ENCODE measurements at regions not wholly inside any gene's neighbourhood (a gene's known extent, or its start where the extent isn't known, plus 50 kb on each side); places are given as distances from the start of the nearest gene placed in this dataset.

GRCh38 chr6:878179-878578, 185.2 kb upstream of the EXOC2 start:
- TF ChIP-seq, protein P1, sequence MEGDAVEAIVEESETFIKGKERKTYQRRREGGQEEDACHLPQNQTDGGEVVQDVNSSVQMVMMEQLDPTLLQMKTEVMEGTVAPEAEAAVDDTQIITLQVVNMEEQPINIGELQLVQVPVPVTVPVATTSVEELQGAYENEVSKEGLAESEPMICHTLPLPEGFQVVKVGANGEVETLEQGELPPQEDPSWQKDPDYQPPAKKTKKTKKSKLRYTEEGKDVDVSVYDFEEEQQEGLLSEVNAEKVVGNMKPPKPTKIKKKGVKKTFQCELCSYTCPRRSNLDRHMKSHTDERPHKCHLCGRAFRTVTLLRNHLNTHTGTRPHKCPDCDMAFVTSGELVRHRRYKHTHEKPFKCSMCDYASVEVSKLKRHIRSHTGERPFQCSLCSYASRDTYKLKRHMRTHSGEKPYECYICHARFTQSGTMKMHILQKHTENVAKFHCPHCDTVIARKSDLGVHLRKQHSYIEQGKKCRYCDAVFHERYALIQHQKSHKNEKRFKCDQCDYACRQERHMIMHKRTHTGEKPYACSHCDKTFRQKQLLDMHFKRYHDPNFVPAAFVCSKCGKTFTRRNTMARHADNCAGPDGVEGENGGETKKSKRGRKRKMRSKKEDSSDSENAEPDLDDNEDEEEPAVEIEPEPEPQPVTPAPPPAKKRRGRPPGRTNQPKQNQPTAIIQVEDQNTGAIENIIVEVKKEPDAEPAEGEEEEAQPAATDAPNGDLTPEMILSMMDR (IDR thresholded peaks at IDR 0.05), result no peak

- TF ChIP-seq, protein P1 (IDR thresholded peaks at IDR 0.05), result no peak
Measured at GRCh38 chr6:875012-875411, 182.1 kb upstream of the EXOC2 start.

GRCh38 chr6:872570-873125, 179.7 kb upstream of the EXOC2 start:
- TF ChIP-seq, protein P1 (IDR thresholded peaks at IDR 0.05), result no peak

DNA sequence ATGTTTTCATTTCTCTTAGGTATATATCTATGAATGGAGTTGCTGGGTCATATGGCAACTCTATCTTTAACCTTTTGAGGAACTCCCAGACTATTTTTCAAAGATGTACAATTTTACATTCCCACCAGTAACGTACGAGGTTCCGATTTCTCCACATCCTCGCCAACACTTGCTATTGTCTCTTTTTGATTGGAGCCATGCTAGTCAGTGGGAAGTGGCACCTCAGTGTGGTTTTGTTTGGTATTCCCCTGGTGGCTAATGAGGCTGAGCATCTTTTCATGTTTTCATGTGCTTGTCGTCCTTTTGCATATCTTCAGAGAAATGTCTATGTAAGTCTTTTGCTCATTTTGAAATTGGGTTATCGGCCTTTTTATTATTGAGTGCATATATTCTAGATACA, 178.6 kb upstream of the EXOC2 start:
- TF ChIP-seq, protein P1 (IDR thresholded peaks at IDR 0.05), result no peak

DNA sequence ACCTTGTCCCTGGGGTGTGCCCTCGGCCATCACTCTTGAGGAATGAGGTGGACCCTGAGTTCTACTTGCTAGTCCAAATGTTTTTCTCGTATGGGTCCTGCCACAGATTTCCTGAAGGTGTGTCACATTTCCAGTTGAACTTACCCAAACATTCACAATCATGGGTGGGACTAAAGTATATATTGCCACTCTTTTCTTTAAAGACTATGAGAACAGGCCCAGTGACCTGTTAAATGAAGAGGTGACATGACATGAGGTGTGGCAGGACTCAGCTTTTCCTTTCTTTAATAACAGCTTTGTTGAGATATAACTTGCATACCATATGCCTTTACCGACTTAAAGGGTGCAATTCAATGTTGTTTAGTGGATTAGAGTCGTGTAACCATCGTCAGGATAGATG, 177.2 kb upstream of the EXOC2 start:
- TF ChIP-seq, protein P1 (IDR thresholded peaks at IDR 0.05), result no peak

DNA sequence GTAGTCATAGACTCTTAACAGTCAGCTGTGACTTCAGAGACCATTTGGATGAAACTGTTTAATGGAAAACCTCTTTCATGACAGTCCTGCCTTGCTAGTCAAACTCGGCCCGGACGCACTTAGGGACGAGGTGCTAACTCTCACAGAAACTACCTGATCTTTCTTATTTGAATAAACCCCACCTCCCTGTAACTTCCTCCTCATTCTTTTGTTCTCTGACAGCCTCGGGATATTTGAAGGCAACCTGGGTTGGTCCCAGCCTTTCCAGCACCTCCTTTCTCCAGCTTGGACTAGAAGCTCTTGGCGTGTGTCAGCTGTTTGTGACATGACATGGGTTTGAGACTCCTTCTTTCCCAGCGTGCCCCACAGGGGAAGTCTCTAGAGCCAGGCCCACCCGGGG, 175.3 kb upstream of the EXOC2 start:
- TF ChIP-seq, protein P1 (IDR thresholded peaks at IDR 0.05), result no peak

- TF ChIP-seq, protein P1 (IDR thresholded peaks at IDR 0.05), result no peak
Measured at GRCh38 chr6:867378-867777, 174.4 kb upstream of the EXOC2 start.

- TF ChIP-seq, protein P1 (IDR thresholded peaks at IDR 0.05), result no peak
Measured at GRCh38 chr6:866316-866715, 173.4 kb upstream of the EXOC2 start.
